Tibial artery (tissue), 4 donors: ENCODE measurements at regions not wholly inside any gene's neighbourhood (a gene's known extent, or its start where the extent isn't known, plus 50 kb on each side); places are given as distances from the start of the nearest gene placed in this dataset.

Experiments used
- DNase-seq, 2 donors: peaks; one replicate each; pipeline ENCODE4 v3.0.0-alpha.2; 2019
- H3K27ac ChIP-seq, 2 donors: fragments of 200-600 bp; sonication (generic) in 1 of 2; 1 replicate in 1 of 2; 2 replicates in 1 of 2; pipeline ENCODE4 v1.5.1; 2018 to 2019; ENCODE audit warnings: mild to moderate bottlenecking in 1 of 2
- H3K27me3 ChIP-seq, 2 donors: fragments of 200-600 bp; sonication (generic) in 1 of 2; one replicate each; pipeline versions ENCODE4 v1.5.1 to v1.6.0; 2016 to 2019
- H3K36me3 ChIP-seq, 3 donors: fragments of 200-600 bp; sonication (generic) in 2 of 3; one replicate each; pipeline ENCODE4 v1.5.1; 2016 to 2019; ENCODE audit warnings: mild to moderate bottlenecking in 2 of 3
- H3K4me1 ChIP-seq, 4 donors: fragments of 200-600 bp; sonication (generic) in 2 of 4; 1 replicate in 3 of 4; 2 replicates in 1 of 4; pipeline ENCODE4 v1.5.1; 2016 to 2019
- H3K4me3 ChIP-seq, 2 donors: fragments of 200-600 bp; sonication (generic) in 1 of 2; 1 replicate in 1 of 2; 2 replicates in 1 of 2; pipeline ENCODE4 v1.5.1; 2018 to 2019; ENCODE audit warnings: mild to moderate bottlenecking in 2 of 2
- H3K9me3 ChIP-seq, 3 donors: fragments of 200-600 bp; sonication (generic) in 1 of 3; one replicate each; pipeline ENCODE4 v1.5.1; 2016 to 2019
- CTCF ChIP-seq, 2 experiments: fragments of 200-600 bp in 1 of 2; fragments of 450-650 bp in 1 of 2; IDR thresholded peaks; one replicate each; pipeline ENCODE4 v1.5.1; 2017 to 2019; ENCODE audit warnings: antibody characterized with exemption in 2 of 2, mild to moderate bottlenecking in 1 of 2, moderate library complexity in 1 of 2
- intact Hi-C: fragments of 100-400 bp; cut with DNase I; formaldehyde crosslinking; loops from one replicate; pipeline ENCODE4 v1.15.0; 2023; ENCODE audit warnings: low total_unique reads

GRCh38 chr13:63195726-63196125 is 1780.1 kb upstream of the PCDH20 start:
- H3K9me3 ChIP-seq = no peaks in the 10 kb centered on the region
- H3K27ac ChIP-seq = no peak overlapping the region
- no peak for DNase-seq
- no peaks in the 10 kb centered on the region for H3K4me1 ChIP-seq
- no peaks in the 10 kb centered on the region for H3K27me3 ChIP-seq
- no peak overlapping the region for H3K4me3 ChIP-seq
- intact Hi-C loops = no loop called here
- H3K36me3 ChIP-seq = no peaks in the 10 kb centered on the region
- no peak for TF ChIP-seq CTCF (IDR thresholded peaks at IDR 0.05)

GRCh38 chr13:63190742-63191141 is 1775.1 kb upstream of the PCDH20 start:
- H3K27me3 ChIP-seq = no peaks in the 10 kb centered on the region
- no peak overlapping the region for H3K27ac ChIP-seq
- intact Hi-C loops = no loop called here
- no peak for TF ChIP-seq CTCF (IDR thresholded peaks at IDR 0.05)
- DNase-seq = no peak
- H3K4me3 ChIP-seq = no peak overlapping the region
- no peaks in the 10 kb centered on the region for H3K4me1 ChIP-seq
- no peaks in the 10 kb centered on the region for H3K9me3 ChIP-seq
- no peaks in the 10 kb centered on the region for H3K36me3 ChIP-seq

GRCh38 chr13:63190219-63190618 is 1774.6 kb upstream of the PCDH20 start:
- no peaks in the 10 kb centered on the region for H3K4me1 ChIP-seq

GRCh38 chr13:63189712-63190111 is 1774.1 kb upstream of the PCDH20 start:
- no peaks in the 10 kb centered on the region for H3K9me3 ChIP-seq
- H3K27me3 ChIP-seq = no peaks in the 10 kb centered on the region
- TF ChIP-seq CTCF (IDR thresholded peaks at IDR 0.05) = no peak
- H3K4me3 ChIP-seq = no peak overlapping the region
- no peaks in the 10 kb centered on the region for H3K36me3 ChIP-seq
- H3K27ac ChIP-seq = no peak overlapping the region
- intact Hi-C loops = no loop called here
- DNase-seq = no peak
- no peaks in the 10 kb centered on the region for H3K4me1 ChIP-seq

More at GRCh38 chr13:63190219-63190618, 1774.6 kb upstream of the PCDH20 start:
- DNase-seq = no peak
- Histone ChIP-seq H3K9me3 (no peaks in the 10 kb centered on the region), H3K4me3 (no peak overlapping the region), H3K27me3 (no peaks in the 10 kb centered on the region), H3K36me3 (no peaks in the 10 kb centered on the region), H3K27ac (no peak overlapping the region)
- intact Hi-C loops = no loop called here
- no peak for TF ChIP-seq CTCF (IDR thresholded peaks at IDR 0.05)

- TF ChIP-seq CTCF (IDR thresholded peaks at IDR 0.05) = no peak
- intact Hi-C loops = no loop called here
- H3K4me1 ChIP-seq = no peaks in the 10 kb centered on the region
- H3K36me3 ChIP-seq = no peaks in the 10 kb centered on the region
- no peak overlapping the region for H3K4me3 ChIP-seq
- H3K27me3 ChIP-seq = no peaks in the 10 kb centered on the region
- H3K9me3 ChIP-seq = no peaks in the 10 kb centered on the region
- DNase-seq = no peak
- H3K27ac ChIP-seq = no peak overlapping the region
These were observed 1769.0 kb upstream of the PCDH20 start for GRCh38 chr13:63184693-63185092.

GRCh38 chr13:63175536-63175935 is 1759.9 kb upstream of the PCDH20 start:
- intact Hi-C loops = loop anchor here (5.0 kb wide), 1 partner anchor 98 kb away; no protein-coding TSS in a partner anchor
- no peaks in the 10 kb centered on the region for H3K36me3 ChIP-seq
- H3K27ac ChIP-seq = no peak overlapping the region
- H3K9me3 ChIP-seq = no peaks in the 10 kb centered on the region
- no peaks in the 10 kb centered on the region for H3K27me3 ChIP-seq
- H3K4me3 ChIP-seq = no peak overlapping the region
- no peak for DNase-seq
- H3K4me1 ChIP-seq = no peaks in the 10 kb centered on the region
- TF ChIP-seq CTCF (IDR thresholded peaks at IDR 0.05) = no peak
